ENCODE measurements at regions not wholly inside any gene's neighbourhood (a gene's known extent, or its start where the extent isn't known, plus 50 kb on each side); places are given as distances from the start of the nearest gene placed in this dataset.

GRCh38 chr2:126971481-126972278, 73.0 kb downstream of the TEX51 start:
- Histone ChIP-seq H3K4me3 (no peak overlapping the region), H3K36me3 (ENCODE audit: control insufficient read depth in 4 of 4, insufficient read depth in 4 of 4, low read length in 4 of 4) (no peaks in the 10 kb centered on the region), H3K27me3 (ENCODE audit: control insufficient read depth in 3 of 3, insufficient read depth in 3 of 3, low read length in 2 of 3) (no peaks in the 10 kb centered on the region), H3K4me1 (ENCODE audit: control insufficient read depth in 5 of 5, insufficient read depth in 5 of 5, low read length in 5 of 5) (peaks cover 0 to 3% (median 0%) of the 10 kb centered on the region in 5 donors), H3K27ac (ENCODE audit: low read depth in 1 of 2, low read length in 1 of 2) (no peak overlapping the region), H3K9ac (ENCODE audit: insufficient read depth in 1 of 2, low read length in 2 of 2) (peak overlapping the region in 1 of 2 donors; percentile 39), H3K9me3 (ENCODE audit: control insufficient read depth in 4 of 4, insufficient read depth in 3 of 4, low read length in 3 of 4) (peaks cover 0 to 3% (median 0%) of the 10 kb centered on the region in 4 donors)
- 8 to 17% methylated on average over 41 to 43 of the region's 43 CpGs for WGBS, 2 donors
- peak; percentile 56 for TF ChIP-seq CTCF (IDR thresholded peaks at IDR 0.05; ENCODE audit: control extremely low read depth, extremely low read depth)
- DNase-seq (peak; percentile 71 to 83 (median 75)), ATAC-seq (ENCODE audit: insufficient read depth, low FRiP score) (peak; percentile 88)

GRCh38 chr2:126972279-126972626, 73.6 kb downstream of the TEX51 start:
- Histone ChIP-seq H3K4me1 (ENCODE audit: control insufficient read depth in 5 of 5, insufficient read depth in 5 of 5, low read length in 5 of 5) (peaks cover 0 to 3% (median 0%) of the 10 kb centered on the region in 5 donors), H3K27me3 (ENCODE audit: control insufficient read depth in 3 of 3, insufficient read depth in 3 of 3, low read length in 2 of 3) (no peaks in the 10 kb centered on the region), H3K9me3 (ENCODE audit: control insufficient read depth in 4 of 4, insufficient read depth in 3 of 4, low read length in 3 of 4) (peaks cover 0 to 3% (median 0%) of the 10 kb centered on the region in 4 donors), H3K9ac (ENCODE audit: insufficient read depth in 1 of 2, low read length in 2 of 2) (no peak overlapping the region), H3K36me3 (ENCODE audit: control insufficient read depth in 4 of 4, insufficient read depth in 4 of 4, low read length in 4 of 4) (no peaks in the 10 kb centered on the region), H3K4me3 (no peak overlapping the region), H3K27ac (ENCODE audit: low read depth in 1 of 2, low read length in 1 of 2) (no peak overlapping the region)
- no peak for DNase-seq
- 24 to 27% methylated on average over 10 of the region's 10 CpGs for WGBS, 2 donors
- no peak for TF ChIP-seq CTCF (IDR thresholded peaks at IDR 0.05; ENCODE audit: control extremely low read depth, extremely low read depth)
- no peak for ATAC-seq (ENCODE audit: insufficient read depth, low FRiP score)

- WGBS, 2 donors: 92 to 97% methylated on average over 2 of the region's 2 CpGs
These were observed 75.1 kb downstream of the TEX51 start for GRCh38 chr2:126973745-126974144.

More at GRCh38 chr2:126973745-126974144, 75.1 kb downstream of the TEX51 start:
- Histone ChIP-seq H3K4me1 (ENCODE audit: control insufficient read depth in 5 of 5, insufficient read depth in 5 of 5, low read length in 5 of 5) (peaks cover 0 to 3% (median 0%) of the 10 kb centered on the region in 5 donors), H3K4me3 (no peak overlapping the region), H3K36me3 (ENCODE audit: control insufficient read depth in 4 of 4, insufficient read depth in 4 of 4, low read length in 4 of 4) (no peaks in the 10 kb centered on the region), H3K9ac (ENCODE audit: insufficient read depth in 1 of 2, low read length in 2 of 2) (no peak overlapping the region), H3K27ac (ENCODE audit: low read depth in 1 of 2, low read length in 1 of 2) (no peak overlapping the region), H3K9me3 (ENCODE audit: control insufficient read depth in 4 of 4, insufficient read depth in 3 of 4, low read length in 3 of 4) (peaks cover 0 to 3% (median 0%) of the 10 kb centered on the region in 4 donors), H3K27me3 (ENCODE audit: control insufficient read depth in 3 of 3, insufficient read depth in 3 of 3, low read length in 2 of 3) (no peaks in the 10 kb centered on the region)
- DNase-seq (no peak), ATAC-seq (ENCODE audit: insufficient read depth, low FRiP score) (no peak)
- TF ChIP-seq CTCF (IDR thresholded peaks at IDR 0.05; ENCODE audit: control extremely low read depth, extremely low read depth): no peak

Measured in lung (tissue), 11 donors.